Endothelial cell of umbilical vein (primary cell): ENCODE measurements at regions not wholly inside any gene's neighbourhood (a gene's known extent, or its start where the extent isn't known, plus 50 kb on each side); places are given as distances from the start of the nearest gene placed in this dataset.

ENCODE experiments used
- BruUV-seq: library from RNA; stranded (reverse); fragments of 400-500 nt; replicated peaks from 2 replicates; lab custom pipeline; 2021; lab: Mats Ljungman, UMichigan
- CTCF ChIA-PET: fragments of 300-600, 350-600 bp; sonication (Branson Sonifier 250); formaldehyde crosslinking; loops from one replicate; lab custom pipeline; 2021; ENCODE audit warnings: antibody characterized with exemption, inconsistent platforms; lab: Charles Lee
- POLR2A ChIA-PET: fragments of 300-600, 350-600 bp; sonication (Branson Sonifier 250); formaldehyde crosslinking; loops from one replicate; lab custom pipeline; 2021; ENCODE audit warnings: antibody characterized with exemption, inconsistent platforms; lab: Charles Lee
- DNase-seq: peaks from one replicate; pipeline ENCODE4 v3.0.0-alpha.2; 2011; ENCODE audit warnings: low read depth, low spot score
- FAIRE-seq: peaks from 2 replicates; lab custom pipeline; 2011; peaks lifted over from hg19 to GRCh38; lab: Jason Lieb, UNC
- H2AFZ ChIP-seq: 2 replicates; pipeline ENCODE4 v1.6.0; 2012; ENCODE audit warnings: low read depth, low read length, control low read depth, inconsistent platforms
- H3K27ac ChIP-seq: 2 replicates; pipeline ENCODE4 v1.5.1; 2011; ENCODE audit warnings: low read depth, mild to moderate bottlenecking, control low read depth, low read length, moderate library complexity; ENCODE audit not compliant: insufficient read depth
- H3K27me3 ChIP-seq, 2 experiments: 2 replicates each; pipeline versions ENCODE4 v1.6.0 to v1.6.1; 2011; ENCODE audit warnings: low read length in 2 of 2, mixed read lengths in 1 of 2; ENCODE audit not compliant: control insufficient read depth in 2 of 2, insufficient read depth in 2 of 2
- H3K36me3 ChIP-seq, 2 experiments: 2 replicates in 1 of 2; 3 replicates in 1 of 2; pipeline ENCODE4 v1.5.1; 2011; ENCODE audit warnings: low read length in 2 of 2, mild to moderate bottlenecking in 1 of 2, moderate library complexity in 1 of 2; ENCODE audit not compliant: control insufficient read depth in 2 of 2, insufficient read depth in 2 of 2; ENCODE audit errors: extremely low read depth in 1 of 2
- H3K4me1 ChIP-seq: 3 replicates; pipeline ENCODE4 v1.5.1; 2011; ENCODE audit warnings: mild to moderate bottlenecking, low read length; ENCODE audit not compliant: control insufficient read depth, insufficient read depth; ENCODE audit errors: extremely low read depth
- H3K4me2 ChIP-seq: 2 replicates; pipeline ENCODE4 v1.6.1; 2011; ENCODE audit warnings: low read length, control low read depth, mixed read lengths; ENCODE audit not compliant: insufficient read depth
- H3K4me3 ChIP-seq, 3 experiments: fragments of 200-600 bp in 1 of 3; sonication (generic), shearing (Covaris generic) in 1 of 3; replicated peaks in 1 of 3; 2 replicates each; pipeline ENCODE4 v1.5.1; 2011 to 2016; ENCODE audit warnings: control low read depth in 3 of 3, low read length in 3 of 3, mild to moderate bottlenecking in 2 of 3, inconsistent platforms in 1 of 3, low read depth in 1 of 3, moderate library complexity in 1 of 3; ENCODE audit not compliant: insufficient read depth in 1 of 3
- H3K79me2 ChIP-seq: 2 replicates; pipeline ENCODE4 v1.6.0; 2012; ENCODE audit warnings: low read length, inconsistent platforms; ENCODE audit not compliant: control insufficient read depth, insufficient read depth
- H3K9ac ChIP-seq: replicated peaks from 2 replicates; pipeline ENCODE3; 2011; ENCODE audit warnings: low read length, control low read depth; ENCODE audit not compliant: insufficient read depth; ENCODE audit errors: extremely low read depth
- H3K9me1 ChIP-seq: replicated peaks from 3 replicates; pipeline ENCODE4 v1.6.0; 2011; ENCODE audit warnings: mild to moderate bottlenecking, low read length; ENCODE audit not compliant: control insufficient read depth, insufficient read depth; ENCODE audit errors: extremely low read depth
- H3K9me3 ChIP-seq: replicated peaks from 2 replicates; pipeline ENCODE4 v1.5.1; 2012; ENCODE audit warnings: low read length, inconsistent platforms; ENCODE audit not compliant: control insufficient read depth, insufficient read depth
- H4K20me1 ChIP-seq: replicated peaks from 2 replicates; pipeline ENCODE3; 2011; ENCODE audit warnings: mild to moderate bottlenecking, low read length; ENCODE audit not compliant: control insufficient read depth, insufficient read depth; ENCODE audit errors: extremely low read depth
- EZH2 ChIP-seq: IDR thresholded peaks from 2 replicates; pipeline ENCODE4 v1.6.1; 2012; ENCODE audit warnings: borderline replicate concordance, low read depth, mild to moderate bottlenecking, moderate library complexity, low read length, inconsistent platforms; ENCODE audit not compliant: severe bottlenecking
- FOS ChIP-seq: IDR thresholded peaks from 2 replicates; pipeline ENCODE4 v1.6.1; 2011; ENCODE audit warnings: mild to moderate bottlenecking, low read length, moderate library complexity, borderline replicate concordance; ENCODE audit not compliant: insufficient read depth
- GATA2 ChIP-seq: IDR thresholded peaks from 2 replicates; pipeline ENCODE4 v1.7.0; 2011; ENCODE audit warnings: low read depth, mild to moderate bottlenecking, moderate library complexity, mixed read lengths, low read length; ENCODE audit not compliant: insufficient read length, insufficient read depth
- JUN ChIP-seq: IDR thresholded peaks from 2 replicates; pipeline ENCODE4 v1.6.1; 2011; ENCODE audit warnings: borderline replicate concordance, low read depth; ENCODE audit not compliant: insufficient read length, insufficient read depth
- MYC ChIP-seq: IDR thresholded peaks from one replicate; pipeline ENCODE4 v1.6.1; 2011; ENCODE audit warnings: mild to moderate bottlenecking, low read depth, low read length
- POLR2A ChIP-seq: IDR thresholded peaks from 2 replicates; pipeline ENCODE4 v1.6.1; 2012; ENCODE audit warnings: low read depth, mild to moderate bottlenecking, control low read depth, low read length
- POLR2AphosphoS5 ChIP-seq: IDR thresholded peaks from 2 replicates; pipeline ENCODE4 v1.6.1; 2012; ENCODE audit warnings: low read depth, mild to moderate bottlenecking, control low read depth, low read length, moderate library complexity; ENCODE audit not compliant: insufficient read depth
- dilution Hi-C: fragments of 300-500 bp; cut with MboI; formaldehyde crosslinking; loops from one replicate; pipeline ENCODE4 v1.15.0; 2019; ENCODE audit warnings: low sequenced_read_pairs; ENCODE audit not compliant: extremely low pct_ligation_motif_present
- intact Hi-C: fragments of 100-400 bp; cut with micrococcal nuclease; formaldehyde crosslinking; loops from one replicate; pipeline ENCODE4 v1.10.0; 2022
- TF ChIP-seq, protein P1 (sequence below), 2 donors: IDR thresholded peaks; 1 replicate in 1 of 2; 2 replicates in 1 of 2; pipeline ENCODE4 v1.5.1; 2011; ENCODE audit warnings: low read length in 2 of 2, mild to moderate bottlenecking in 2 of 2, moderate library complexity in 2 of 2, control low read depth in 1 of 2, inconsistent platforms in 1 of 2, low read depth in 1 of 2; ENCODE audit not compliant: insufficient read depth in 1 of 2; ENCODE audit errors: extremely low read depth in 1 of 2
- TF ChIP-seq, protein P2 (sequence below): IDR thresholded peaks from 2 replicates; pipeline ENCODE4 v1.6.1; 2011; ENCODE audit not compliant: insufficient read depth, insufficient read length

DNA sequence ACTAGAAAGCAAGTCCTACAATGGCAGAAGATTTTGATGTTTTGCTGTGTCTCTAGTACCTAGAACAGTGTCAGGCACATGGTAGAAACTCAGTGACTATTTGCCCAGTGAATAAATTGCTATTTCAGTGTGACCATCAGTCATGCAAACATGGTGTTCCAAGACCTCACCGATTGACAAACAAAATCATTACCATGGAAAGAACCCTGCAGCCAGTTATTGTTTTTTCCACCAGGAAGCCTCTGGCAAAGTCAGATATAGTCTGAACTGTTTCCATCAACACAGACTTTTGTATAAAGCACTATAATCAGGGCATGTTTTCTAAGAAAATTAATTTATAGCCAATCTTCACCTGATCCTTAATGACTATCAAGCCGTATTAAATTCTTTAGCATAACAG is 97.3 kb upstream of the RASSF8 start:
- POLR2A ChIA-PET: no interaction called here

More for the DNA sequence above, 97.3 kb upstream of the RASSF8 start:
- no peaks in the 10 kb centered on the region for H3K36me3 ChIP-seq
- CTCF ChIA-PET: no interaction called here
- no peak overlapping the region for H3K4me2 ChIP-seq
- H3K9me3 ChIP-seq: no peaks in the 10 kb centered on the region
- H4K20me1 ChIP-seq: no peaks in the 10 kb centered on the region
- intact Hi-C loops (no loop called here), dilution Hi-C loops (no loop called here)
- no peaks in the 10 kb centered on the region for H3K79me2 ChIP-seq
- H3K4me3 ChIP-seq: no peak overlapping the region
- H3K27me3 ChIP-seq: no peaks in the 10 kb centered on the region
- no peak overlapping the region for H3K27ac ChIP-seq
- FAIRE-seq (no peak), DNase-seq (peak; percentile 91)
- TF ChIP-seq FOS (no peak), POLR2A (no peak), GATA2 (no peak), MYC (no peak), POLR2AphosphoS5 (no peak), EZH2 (no peak), JUN (no peak)
- TF ChIP-seq, protein P1, sequence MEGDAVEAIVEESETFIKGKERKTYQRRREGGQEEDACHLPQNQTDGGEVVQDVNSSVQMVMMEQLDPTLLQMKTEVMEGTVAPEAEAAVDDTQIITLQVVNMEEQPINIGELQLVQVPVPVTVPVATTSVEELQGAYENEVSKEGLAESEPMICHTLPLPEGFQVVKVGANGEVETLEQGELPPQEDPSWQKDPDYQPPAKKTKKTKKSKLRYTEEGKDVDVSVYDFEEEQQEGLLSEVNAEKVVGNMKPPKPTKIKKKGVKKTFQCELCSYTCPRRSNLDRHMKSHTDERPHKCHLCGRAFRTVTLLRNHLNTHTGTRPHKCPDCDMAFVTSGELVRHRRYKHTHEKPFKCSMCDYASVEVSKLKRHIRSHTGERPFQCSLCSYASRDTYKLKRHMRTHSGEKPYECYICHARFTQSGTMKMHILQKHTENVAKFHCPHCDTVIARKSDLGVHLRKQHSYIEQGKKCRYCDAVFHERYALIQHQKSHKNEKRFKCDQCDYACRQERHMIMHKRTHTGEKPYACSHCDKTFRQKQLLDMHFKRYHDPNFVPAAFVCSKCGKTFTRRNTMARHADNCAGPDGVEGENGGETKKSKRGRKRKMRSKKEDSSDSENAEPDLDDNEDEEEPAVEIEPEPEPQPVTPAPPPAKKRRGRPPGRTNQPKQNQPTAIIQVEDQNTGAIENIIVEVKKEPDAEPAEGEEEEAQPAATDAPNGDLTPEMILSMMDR (IDR thresholded peaks at IDR 0.05; ENCODE audit: extremely low read depth in 1 of 2, insufficient read depth in 1 of 2, low read depth in 1 of 2, low read length in 2 of 2): no peak
- TF ChIP-seq, protein P2, sequence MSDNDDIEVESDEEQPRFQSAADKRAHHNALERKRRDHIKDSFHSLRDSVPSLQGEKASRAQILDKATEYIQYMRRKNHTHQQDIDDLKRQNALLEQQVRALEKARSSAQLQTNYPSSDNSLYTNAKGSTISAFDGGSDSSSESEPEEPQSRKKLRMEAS: no peak
- no TSS peak for BruUV-seq
- no peak overlapping the region for H3K9ac ChIP-seq
- H3K9me1 ChIP-seq: no peaks in the 10 kb centered on the region
- H3K4me1 ChIP-seq: no peaks in the 10 kb centered on the region
- no peak overlapping the region for H2AFZ ChIP-seq
